Endodermal cell (in vitro differentiated cells): ENCODE measurements at regions not wholly inside any gene's neighbourhood (a gene's known extent, or its start where the extent isn't known, plus 50 kb on each side); places are given as distances from the start of the nearest gene placed in this dataset.

Experiments
- DNase-seq: peaks from one replicate; pipeline ENCODE4 v3.0.0-alpha.2; 2017
- H3K27ac ChIP-seq: 2 replicates; pipeline ENCODE4 v1.5.1; 2013; ENCODE audit warnings: mild to moderate bottlenecking, low read depth, low read length, moderate library complexity
- H3K27me3 ChIP-seq: 2 replicates; pipeline ENCODE4 v1.6.1; 2013; ENCODE audit warnings: mild to moderate bottlenecking, low read length, moderate library complexity; ENCODE audit not compliant: insufficient read depth, control insufficient read depth, poor library complexity, severe bottlenecking
- H3K36me3 ChIP-seq: 2 replicates; pipeline ENCODE4 v1.7.0; 2013; ENCODE audit warnings: mild to moderate bottlenecking, low read length, moderate library complexity; ENCODE audit not compliant: control insufficient read depth, insufficient read depth
- H3K4me1 ChIP-seq: one replicate; pipeline ENCODE4 v1.7.0; 2013; ENCODE audit warnings: low read length; ENCODE audit not compliant: control insufficient read depth, insufficient read depth
- H3K4me3 ChIP-seq: 2 replicates; pipeline ENCODE4 v1.5.1; 2013; ENCODE audit warnings: mild to moderate bottlenecking, low read length, moderate library complexity
- H3K9ac ChIP-seq: 2 replicates; pipeline ENCODE4 v1.6.1; 2013; ENCODE audit warnings: mild to moderate bottlenecking, low read length, moderate library complexity; ENCODE audit not compliant: poor library complexity, severe bottlenecking; ENCODE audit errors: extremely low read depth
- H3K9me3 ChIP-seq: 2 replicates; pipeline ENCODE4 v1.6.1; 2013; ENCODE audit warnings: mild to moderate bottlenecking, low read length, moderate library complexity; ENCODE audit not compliant: control insufficient read depth
- H3K27ac Mint-ChIP-seq: 2 replicates; pipeline ENCODE4 v1.8.0; 2020; ENCODE audit warnings: mixed read lengths
- H3K27me3 Mint-ChIP-seq: 2 replicates; pipeline ENCODE4 v1.8.0; 2021; ENCODE audit warnings: mild to moderate bottlenecking, mixed read lengths; ENCODE audit not compliant: insufficient read depth
- H3K36me3 Mint-ChIP-seq: 2 replicates; pipeline ENCODE4 v1.8.0; 2020; ENCODE audit warnings: low read depth, mixed read lengths
- H3K4me1 Mint-ChIP-seq: 2 replicates; pipeline ENCODE4 v1.8.0; 2020; ENCODE audit warnings: mixed read lengths
- H3K4me3 Mint-ChIP-seq: 2 replicates; pipeline ENCODE4 v1.8.0; 2020; ENCODE audit warnings: mild to moderate bottlenecking, moderate library complexity, mixed read lengths
- H3K9me3 Mint-ChIP-seq: 2 replicates; pipeline ENCODE4 v1.8.0; 2020; ENCODE audit warnings: mild to moderate bottlenecking, mixed read lengths
- WGBS, 2 experiments: methylation state at CpG; one replicate each; pipeline versions ENCODE4 v1.1.5 to v1.1.7; 2013; ENCODE audit warnings: missing lambda C conversion rate in 2 of 2, mixed read lengths in 1 of 2; ENCODE audit not compliant: insufficient coverage in 1 of 2, insufficient read length in 1 of 2; 5-methylcytosine and 5-hydroxymethylcytosine counted together
- TF ChIP-seq, protein P1 (sequence below): fragments of 200-600 bp; sonication (generic); conservative IDR thresholded peaks from 2 replicates; pipeline ENCODE4 v1.5.0; 2021; ENCODE audit warnings: antibody characterized with exemption, mild to moderate bottlenecking

DNA sequence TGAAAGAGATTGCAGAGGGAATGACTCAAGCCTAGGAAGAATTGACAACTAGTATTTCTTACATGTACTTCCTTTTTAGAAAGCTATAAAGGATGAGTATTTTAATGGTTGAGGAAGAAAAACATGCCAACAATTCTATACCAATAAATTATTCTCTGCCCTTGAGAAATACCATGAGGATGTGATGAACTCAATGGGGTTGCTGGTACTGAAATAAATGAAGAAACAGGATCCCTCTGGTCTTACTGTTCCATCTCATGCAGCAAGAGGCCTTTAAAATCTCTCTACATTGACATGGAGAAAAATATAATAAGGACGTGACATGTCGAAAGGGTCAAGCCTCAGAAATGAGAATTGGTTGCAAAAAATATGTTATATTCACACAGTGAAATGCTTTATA, 477.3 kb downstream of the GABRG2 start:
- Histone ChIP-seq H3K27ac (no peak overlapping the region), H3K9ac (no peak overlapping the region), H3K4me1 (no peaks in the 10 kb centered on the region), H3K9me3 (peaks cover 10% of the 10 kb centered on the region), H3K4me3 (no peak overlapping the region), H3K27me3 (no peaks in the 10 kb centered on the region), H3K36me3 (no peaks in the 10 kb centered on the region)
- WGBS, 2 experiments, result 100% methylated on average over 2 of the region's 2 CpGs; no CpG with 5 or more reads in 1 of the 2 experiments
- no peaks in the 10 kb centered on the region for H3K27me3 Mint-ChIP-seq
- DNase-seq, result no peak
- peaks cover 8% of the 10 kb centered on the region for H3K4me1 Mint-ChIP-seq
- TF ChIP-seq, protein P1, sequence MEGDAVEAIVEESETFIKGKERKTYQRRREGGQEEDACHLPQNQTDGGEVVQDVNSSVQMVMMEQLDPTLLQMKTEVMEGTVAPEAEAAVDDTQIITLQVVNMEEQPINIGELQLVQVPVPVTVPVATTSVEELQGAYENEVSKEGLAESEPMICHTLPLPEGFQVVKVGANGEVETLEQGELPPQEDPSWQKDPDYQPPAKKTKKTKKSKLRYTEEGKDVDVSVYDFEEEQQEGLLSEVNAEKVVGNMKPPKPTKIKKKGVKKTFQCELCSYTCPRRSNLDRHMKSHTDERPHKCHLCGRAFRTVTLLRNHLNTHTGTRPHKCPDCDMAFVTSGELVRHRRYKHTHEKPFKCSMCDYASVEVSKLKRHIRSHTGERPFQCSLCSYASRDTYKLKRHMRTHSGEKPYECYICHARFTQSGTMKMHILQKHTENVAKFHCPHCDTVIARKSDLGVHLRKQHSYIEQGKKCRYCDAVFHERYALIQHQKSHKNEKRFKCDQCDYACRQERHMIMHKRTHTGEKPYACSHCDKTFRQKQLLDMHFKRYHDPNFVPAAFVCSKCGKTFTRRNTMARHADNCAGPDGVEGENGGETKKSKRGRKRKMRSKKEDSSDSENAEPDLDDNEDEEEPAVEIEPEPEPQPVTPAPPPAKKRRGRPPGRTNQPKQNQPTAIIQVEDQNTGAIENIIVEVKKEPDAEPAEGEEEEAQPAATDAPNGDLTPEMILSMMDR, result no peak
- H3K36me3 Mint-ChIP-seq, result no peaks in the 10 kb centered on the region
- no peak overlapping the region for H3K27ac Mint-ChIP-seq
- H3K9me3 Mint-ChIP-seq, result peaks cover 3% of the 10 kb centered on the region
- no peak overlapping the region for H3K4me3 Mint-ChIP-seq

DNA sequence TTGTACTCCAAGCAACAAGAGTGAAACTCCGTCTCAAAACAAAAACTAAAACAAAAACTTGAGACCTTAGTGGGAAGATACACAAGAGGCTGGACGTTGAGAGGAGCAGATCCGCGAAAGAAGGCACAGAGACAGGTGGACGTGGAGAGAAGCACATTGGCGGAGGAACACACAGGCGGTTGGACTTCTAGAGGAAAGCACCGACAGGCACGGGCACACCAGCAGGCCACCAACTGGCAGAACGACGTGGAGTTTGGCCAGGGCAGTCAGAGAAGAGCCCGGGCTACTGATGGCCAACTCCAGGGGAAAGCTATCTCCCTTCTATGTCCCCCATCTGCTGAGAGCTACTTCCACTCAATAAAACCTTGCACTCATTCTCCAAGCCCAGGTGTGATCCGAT, 482.7 kb downstream of the GABRG2 start:
- Mint-ChIP-seq H3K9me3 (peaks cover 18% of the 10 kb centered on the region), H3K27me3 (no peaks in the 10 kb centered on the region), H3K4me3 (no peak overlapping the region), H3K27ac (no peak overlapping the region), H3K36me3 (no peaks in the 10 kb centered on the region), H3K4me1 (no peaks in the 10 kb centered on the region)
- WGBS, 2 experiments, result 91 to 96% methylated on average over 7 to 13 of the region's 13 CpGs
- no peak for DNase-seq
- Histone ChIP-seq H3K36me3 (no peaks in the 10 kb centered on the region), H3K27me3 (no peaks in the 10 kb centered on the region), H3K27ac (no peak overlapping the region), H3K4me3 (no peak overlapping the region), H3K9ac (no peak overlapping the region), H3K9me3 (peaks cover 10% of the 10 kb centered on the region), H3K4me1 (no peaks in the 10 kb centered on the region)
- TF ChIP-seq, protein P1, result no peak

DNA sequence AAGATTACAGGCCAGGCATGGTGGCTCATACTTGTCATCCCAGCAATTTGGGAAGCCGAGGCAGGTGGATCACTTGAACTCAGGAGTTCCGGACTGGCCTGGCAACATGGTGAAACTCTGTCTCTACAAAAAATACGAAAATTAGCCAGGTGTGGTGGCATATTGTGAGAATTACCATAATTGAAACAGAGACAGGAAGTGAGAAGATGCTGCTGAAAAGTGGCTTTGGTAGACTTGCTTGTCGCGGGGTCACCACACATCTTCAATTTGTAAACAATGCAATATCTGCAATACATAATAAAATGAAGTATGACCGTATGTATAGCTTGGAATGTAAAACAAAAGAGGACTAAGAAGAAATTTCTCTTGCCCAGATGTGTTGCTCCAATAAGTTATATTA, 490.5 kb downstream of the GABRG2 start:
- TF ChIP-seq, protein P1, result no peak
- H3K4me3 Mint-ChIP-seq, result no peak overlapping the region
- no peaks in the 10 kb centered on the region for H3K4me1 ChIP-seq
- no peaks in the 10 kb centered on the region for H3K36me3 ChIP-seq
- no peak overlapping the region for H3K27ac Mint-ChIP-seq
- WGBS, 2 experiments, result 92 to 95% methylated on average over 3 to 6 of the region's 6 CpGs
- H3K9me3 ChIP-seq, result no peaks in the 10 kb centered on the region
- DNase-seq, result no peak
- no peak overlapping the region for H3K4me3 ChIP-seq
- H3K9ac ChIP-seq, result no peak overlapping the region
- no peaks in the 10 kb centered on the region for H3K27me3 Mint-ChIP-seq
- H3K27ac ChIP-seq, result no peak overlapping the region
- H3K9me3 Mint-ChIP-seq, result peaks cover 4% of the 10 kb centered on the region
- H3K27me3 ChIP-seq, result no peaks in the 10 kb centered on the region
- no peaks in the 10 kb centered on the region for H3K36me3 Mint-ChIP-seq
- no peaks in the 10 kb centered on the region for H3K4me1 Mint-ChIP-seq
